BLaER1 treated with 17β-estradiol and CSF1 and Interleukin-3, amounts not matched to agents 10 nM and 100 nM (cell line): ENCODE measurements at regions not wholly inside any gene's neighbourhood (a gene's known extent, or its start where the extent isn't known, plus 50 kb on each side); places are given as distances from the start of the nearest gene placed in this dataset.

Experiments
- H3K27ac ChIP-seq, 11 experiments: shearing (Covaris generic); formaldehyde crosslinking; 2 replicates each; pipeline ENCODE4 v1.8.1; 2022
- H3K27me3 ChIP-seq, 11 experiments: shearing (Covaris generic); formaldehyde crosslinking; 2 replicates each; pipeline ENCODE4 v1.8.1; 2022
- H3K36me3 ChIP-seq, 11 experiments: shearing (Covaris generic); formaldehyde crosslinking; 2 replicates each; pipeline ENCODE4 v1.8.1; 2022
- H3K4me1 ChIP-seq, 10 experiments: shearing (Covaris generic); formaldehyde crosslinking; 2 replicates each; pipeline ENCODE4 v1.8.1; 2022
- H3K4me2 ChIP-seq, 11 experiments: shearing (Covaris generic); formaldehyde crosslinking; 2 replicates each; pipeline ENCODE4 v1.8.1; 2022
- H3K4me3 ChIP-seq, 10 experiments: shearing (Covaris generic); formaldehyde crosslinking; 2 replicates each; pipeline ENCODE4 v1.8.1; 2022
- H3K9ac ChIP-seq, 11 experiments: shearing (Covaris generic); formaldehyde crosslinking; 2 replicates each; pipeline ENCODE4 v1.8.1; 2022
- H3K9me3 ChIP-seq, 11 experiments: shearing (Covaris generic); formaldehyde crosslinking; replicated peaks in 1 of 11; 2 replicates each; pipeline ENCODE4 v1.8.1; 2022
- H4K20me1 ChIP-seq, 11 experiments: shearing (Covaris generic); formaldehyde crosslinking; 2 replicates each; pipeline ENCODE4 v1.8.1; 2022
- Cebpa-rat ChIP-seq, 11 experiments: shearing (Covaris generic); IDR thresholded peaks; 2 replicates each; pipeline ENCODE4 v1.8.1; 2022

DNA sequence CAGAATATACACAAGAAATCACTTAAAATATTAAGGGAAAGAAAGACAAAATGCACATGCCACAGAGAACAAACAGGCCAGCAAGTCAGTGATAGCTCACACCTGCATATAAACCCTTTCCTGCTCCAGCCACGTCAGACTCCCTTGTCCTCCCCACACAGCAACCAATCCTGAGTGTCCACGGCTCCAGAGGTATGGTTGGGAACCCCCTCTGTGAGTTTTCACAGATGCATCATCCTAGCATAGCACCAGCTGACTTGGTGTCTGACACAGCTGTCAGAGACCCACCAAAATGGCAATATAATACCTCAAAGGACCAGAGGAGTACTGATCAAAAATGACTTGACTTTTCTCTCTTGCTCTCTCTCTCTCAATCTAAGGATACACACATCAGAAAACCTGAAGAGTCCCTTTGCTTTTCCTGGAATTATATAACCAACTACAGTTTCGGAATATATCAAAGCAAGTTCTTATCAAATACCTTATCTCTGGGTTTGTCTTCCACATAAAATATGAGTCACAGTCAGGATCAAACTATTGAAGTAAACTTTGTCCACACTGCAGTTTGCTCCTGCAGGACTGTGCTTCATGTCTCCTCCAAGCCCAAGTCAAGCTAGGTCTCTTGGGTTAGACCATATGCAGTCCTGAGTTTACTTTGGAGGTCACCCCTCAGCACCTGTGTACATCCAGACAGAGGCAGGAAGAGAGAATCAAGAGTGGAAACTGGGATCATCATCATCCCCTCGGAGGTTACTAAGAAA, 187.1 kb upstream of the THBS1 start:
- H3K36me3 ChIP-seq: no peaks in the 10 kb centered on the region
- H3K27ac ChIP-seq: no peak overlapping the region
- H4K20me1 ChIP-seq: no peaks in the 10 kb centered on the region
- H3K9ac ChIP-seq: no peak overlapping the region
- H3K9me3 ChIP-seq: peaks cover 0 to 5% (median 0%) of the 10 kb centered on the region in 11 experiments; a peak in 1 of 22 replicates
- no peak overlapping the region; a peak in 1 of 22 replicates for H3K4me2 ChIP-seq
- H3K27me3 ChIP-seq: no peaks in the 10 kb centered on the region
- H3K4me3 ChIP-seq: no peak overlapping the region
- peaks cover 15 to 81% (median 19%) of the 10 kb centered on the region in 10 experiments for H3K4me1 ChIP-seq
- no peak for TF ChIP-seq Cebpa-rat (IDR thresholded peaks at IDR 0.05)

DNA sequence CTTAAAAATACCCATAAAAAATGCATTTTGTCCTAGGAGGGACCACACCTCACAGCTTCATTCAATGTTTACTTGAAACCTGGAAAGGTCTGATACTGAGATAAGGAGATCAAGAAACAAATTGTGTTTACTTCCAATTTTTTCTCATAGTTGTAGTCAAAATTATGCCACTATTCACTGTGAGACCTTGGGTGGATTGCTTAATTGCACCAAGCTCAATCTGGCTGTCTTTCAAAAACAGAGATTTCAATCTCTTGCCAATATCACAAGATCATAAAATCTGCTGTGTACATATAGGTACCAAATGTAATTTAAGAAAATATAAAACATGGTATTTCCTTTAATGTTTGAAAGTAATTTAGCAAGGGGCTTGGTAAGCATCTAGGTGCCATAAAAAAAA, 186.4 kb upstream of the THBS1 start:
- no peak overlapping the region for H3K4me3 ChIP-seq
- H3K9ac ChIP-seq: no peak overlapping the region
- H3K9me3 ChIP-seq: peaks cover 0 to 5% (median 0%) of the 10 kb centered on the region in 11 experiments; a peak in 1 of 22 replicates
- peak overlapping the region in 2 of 11 experiments; percentile 59 to 67; a peak in 2 of 22 replicates for H3K4me2 ChIP-seq
- H3K36me3 ChIP-seq: no peaks in the 10 kb centered on the region
- peaks cover 15 to 81% (median 19%) of the 10 kb centered on the region in 10 experiments for H3K4me1 ChIP-seq
- TF ChIP-seq Cebpa-rat (IDR thresholded peaks at IDR 0.05): no peak
- no peak overlapping the region for H3K27ac ChIP-seq
- H4K20me1 ChIP-seq: no peaks in the 10 kb centered on the region
- H3K27me3 ChIP-seq: no peaks in the 10 kb centered on the region

DNA sequence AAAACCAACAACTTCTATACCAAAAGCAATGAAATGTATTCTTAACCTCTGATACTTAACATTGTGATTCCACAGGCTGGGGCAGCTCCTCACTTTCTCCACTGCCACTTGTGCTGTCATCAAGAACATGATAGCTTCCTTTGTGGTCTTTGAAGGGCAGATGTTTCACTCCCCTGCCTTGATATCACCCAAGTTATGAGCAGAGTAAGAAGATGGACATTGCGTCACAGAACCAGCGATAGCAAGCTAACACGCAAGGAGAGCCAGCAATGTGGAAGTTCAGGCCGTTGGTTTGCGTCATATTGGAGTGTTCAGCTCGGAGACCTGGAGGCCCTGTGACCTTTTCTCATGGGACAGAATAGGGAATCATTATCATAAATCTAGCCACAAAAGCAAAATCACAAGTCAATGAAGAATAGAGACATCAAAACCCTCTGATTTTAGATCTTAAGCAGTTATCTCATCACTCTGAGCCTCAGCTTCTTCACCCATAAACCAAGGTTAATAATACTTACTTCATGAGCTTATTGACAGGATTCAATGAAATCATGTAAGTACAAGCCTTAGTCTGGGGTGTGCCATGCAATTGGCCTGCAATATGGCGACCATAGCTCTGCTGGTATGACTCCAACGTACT, 183.8 kb upstream of the THBS1 start:
- H3K36me3 ChIP-seq: no peaks in the 10 kb centered on the region
- no peaks in the 10 kb centered on the region for H4K20me1 ChIP-seq
- peak overlapping the region in 7 of 11 experiments; percentile 1 to 65 (median 35); a peak in 8 of 22 replicates for H3K27ac ChIP-seq
- no peak overlapping the region for H3K4me3 ChIP-seq
- peak; percentile 34 to 93 (median 64); a peak in 15 of 22 replicates for TF ChIP-seq Cebpa-rat (IDR thresholded peaks at IDR 0.05)
- H3K9me3 ChIP-seq: no peaks in the 10 kb centered on the region
- no peak overlapping the region for H3K9ac ChIP-seq
- peaks cover 15 to 59% (median 19%) of the 10 kb centered on the region in 10 experiments for H3K4me1 ChIP-seq
- no peaks in the 10 kb centered on the region for H3K27me3 ChIP-seq
- peak overlapping the region; percentile 5 to 67 (median 36) for H3K4me2 ChIP-seq

DNA sequence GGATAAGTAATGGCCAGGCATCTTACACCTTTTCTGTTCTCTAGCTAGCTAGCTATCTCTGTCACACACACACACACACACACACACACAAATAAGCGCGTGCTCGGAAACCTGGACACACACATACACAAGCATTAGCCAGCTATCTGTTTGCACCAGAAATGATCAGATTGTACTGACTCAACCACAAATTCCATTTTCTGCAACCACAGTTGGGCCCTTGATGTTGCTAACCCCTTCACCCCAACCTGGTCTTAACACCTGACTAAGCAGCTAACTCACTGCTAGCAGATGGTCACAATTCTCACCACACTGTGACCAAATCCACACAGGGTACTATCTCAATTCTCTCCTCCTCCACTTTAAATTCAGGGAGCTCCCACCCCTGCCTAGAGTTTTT, 183.0 kb upstream of the THBS1 start:
- peak overlapping the region in 6 of 11 experiments; percentile 14 to 65 (median 36); a peak in 5 of 22 replicates for H3K27ac ChIP-seq
- H3K4me1 ChIP-seq: peaks cover 15 to 53% (median 19%) of the 10 kb centered on the region in 10 experiments
- TF ChIP-seq Cebpa-rat (IDR thresholded peaks at IDR 0.05): no peak
- peak overlapping the region; percentile 5 to 67 (median 36); a peak in 15 of 22 replicates for H3K4me2 ChIP-seq
- H3K4me3 ChIP-seq: no peak overlapping the region
- H3K27me3 ChIP-seq: no peaks in the 10 kb centered on the region
- H3K36me3 ChIP-seq: no peaks in the 10 kb centered on the region
- no peak overlapping the region for H3K9ac ChIP-seq
- no peaks in the 10 kb centered on the region for H3K9me3 ChIP-seq
- no peaks in the 10 kb centered on the region for H4K20me1 ChIP-seq

DNA sequence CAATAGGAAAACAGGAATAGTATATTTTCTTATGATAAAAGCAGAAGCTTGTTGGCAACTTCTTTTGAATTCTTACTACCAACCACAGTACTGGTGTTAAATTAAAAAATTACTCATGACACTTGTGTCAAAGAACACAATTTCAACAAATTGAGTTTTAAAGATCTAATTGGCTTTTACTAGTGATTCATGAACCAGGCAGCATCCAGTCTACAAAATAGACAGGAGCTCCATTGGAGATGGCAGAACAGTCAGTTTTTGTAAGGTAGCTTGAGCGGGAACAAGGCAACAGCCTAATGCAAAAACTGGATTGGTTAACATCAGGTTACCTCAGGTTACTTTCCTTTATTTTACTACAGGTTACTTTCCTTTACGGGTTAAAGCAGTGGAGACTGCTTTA, 181.3 kb upstream of the THBS1 start:
- no peak for TF ChIP-seq Cebpa-rat (IDR thresholded peaks at IDR 0.05)
- Histone ChIP-seq H3K27ac (no peak overlapping the region), H3K4me1 (peaks cover 15 to 52% (median 19%) of the 10 kb centered on the region in 10 experiments), H3K9ac (no peak overlapping the region), H4K20me1 (no peaks in the 10 kb centered on the region), H3K9me3 (no peaks in the 10 kb centered on the region), H3K27me3 (no peaks in the 10 kb centered on the region), H3K4me2 (peak overlapping the region in 2 of 11 experiments; percentile 13 to 15; a peak in 1 of 22 replicates), H3K36me3 (no peaks in the 10 kb centered on the region), H3K4me3 (no peak overlapping the region)

DNA sequence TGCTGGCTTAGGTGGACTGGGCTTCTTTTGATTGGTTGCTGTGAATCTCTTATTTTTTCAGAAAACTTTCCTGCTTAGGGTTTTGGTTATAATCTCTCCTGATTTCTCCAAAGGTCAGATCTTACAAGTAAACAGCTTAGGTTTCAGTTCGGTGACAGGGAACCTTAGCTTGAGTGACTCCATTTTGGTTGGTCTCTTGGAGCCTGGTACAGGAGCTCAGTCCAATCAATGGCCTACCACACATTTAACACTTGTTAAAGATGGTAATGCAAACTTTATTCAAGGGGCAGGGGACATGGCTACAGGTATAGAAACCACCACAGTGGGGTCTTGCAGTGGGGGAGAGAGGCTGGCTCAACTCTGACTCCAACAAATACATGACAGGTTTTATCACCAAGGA, 180.9 kb upstream of the THBS1 start:
- Histone ChIP-seq H3K4me2 (no peak overlapping the region), H3K27ac (no peak overlapping the region), H3K4me3 (no peak overlapping the region), H3K9ac (no peak overlapping the region), H4K20me1 (no peaks in the 10 kb centered on the region), H3K4me1 (peaks cover 15 to 48% (median 19%) of the 10 kb centered on the region in 10 experiments), H3K27me3 (no peaks in the 10 kb centered on the region), H3K36me3 (no peaks in the 10 kb centered on the region), H3K9me3 (no peaks in the 10 kb centered on the region)
- no peak for TF ChIP-seq Cebpa-rat (IDR thresholded peaks at IDR 0.05)

DNA sequence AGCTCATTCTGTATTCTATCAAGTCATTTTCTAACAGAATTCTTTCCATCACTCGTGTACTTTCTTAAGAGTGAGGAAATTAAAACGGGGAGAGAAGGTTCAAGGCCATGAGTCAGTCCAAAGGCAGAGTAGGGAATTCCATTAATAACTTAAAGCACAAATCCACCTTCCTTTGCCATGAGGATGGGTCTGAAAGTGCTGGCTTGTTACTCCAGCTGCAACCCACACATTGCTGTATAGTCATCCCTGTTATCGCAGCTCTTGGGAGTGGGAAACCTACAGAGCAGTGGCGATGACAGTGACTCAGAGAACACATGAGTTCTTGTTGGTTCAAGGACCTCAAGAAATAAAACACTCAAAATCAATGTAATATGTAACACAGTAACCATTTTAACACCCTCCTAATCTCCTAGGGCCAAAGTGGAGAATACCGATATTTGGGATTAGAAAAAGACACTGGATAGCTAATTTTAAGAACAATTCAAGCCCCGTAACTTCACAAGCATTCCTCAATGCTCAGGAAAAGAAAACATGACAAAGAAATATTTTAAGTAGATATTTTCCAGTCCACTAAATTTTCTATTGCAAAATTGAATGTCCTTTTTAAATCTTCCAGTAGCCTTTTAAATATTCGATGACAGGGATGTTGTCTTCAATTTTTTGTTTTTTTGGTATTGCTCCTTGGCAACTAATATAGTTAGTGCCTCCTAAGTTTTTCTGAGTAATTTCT, 179.9 kb upstream of the THBS1 start:
- Histone ChIP-seq H3K27me3 (no peaks in the 10 kb centered on the region), H3K4me3 (no peak overlapping the region), H3K4me2 (no peak overlapping the region), H3K27ac (no peak overlapping the region), H3K9ac (no peak overlapping the region), H3K36me3 (no peaks in the 10 kb centered on the region), H3K9me3 (no peaks in the 10 kb centered on the region), H3K4me1 (peaks cover 15 to 38% (median 19%) of the 10 kb centered on the region in 10 experiments), H4K20me1 (no peaks in the 10 kb centered on the region)
- no peak for TF ChIP-seq Cebpa-rat (IDR thresholded peaks at IDR 0.05)

DNA sequence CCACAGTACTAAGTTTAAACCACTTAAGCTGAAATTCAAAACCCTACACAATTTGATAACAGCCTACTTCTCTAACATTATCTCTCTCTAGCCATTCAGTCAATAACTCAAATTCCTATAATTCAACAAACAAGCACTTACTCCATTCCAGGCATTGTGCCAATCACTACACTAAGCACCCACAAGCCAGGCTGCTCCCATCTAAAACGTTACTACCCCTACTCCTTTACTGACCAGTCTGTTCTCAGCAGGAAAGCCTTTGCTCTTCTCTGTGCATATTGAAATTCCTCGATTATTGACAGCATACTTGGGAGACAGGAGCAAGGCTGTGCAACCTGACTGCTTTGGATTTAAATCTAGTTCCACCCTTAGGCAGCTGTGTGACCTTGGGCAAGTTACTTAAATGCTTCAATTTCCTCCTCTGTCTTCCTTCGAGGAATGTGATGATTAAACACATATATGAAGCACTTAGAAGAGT, 177.2 kb upstream of the THBS1 start:
- Histone ChIP-seq H3K4me2 (no peak overlapping the region), H4K20me1 (no peaks in the 10 kb centered on the region), H3K36me3 (no peaks in the 10 kb centered on the region), H3K9ac (no peak overlapping the region), H3K9me3 (no peaks in the 10 kb centered on the region), H3K4me1 (peaks cover 0 to 21% (median 0%) of the 10 kb centered on the region in 10 experiments; a peak in 7 of 20 replicates), H3K4me3 (no peak overlapping the region), H3K27ac (no peak overlapping the region), H3K27me3 (no peaks in the 10 kb centered on the region)
- no peak for TF ChIP-seq Cebpa-rat (IDR thresholded peaks at IDR 0.05)

DNA sequence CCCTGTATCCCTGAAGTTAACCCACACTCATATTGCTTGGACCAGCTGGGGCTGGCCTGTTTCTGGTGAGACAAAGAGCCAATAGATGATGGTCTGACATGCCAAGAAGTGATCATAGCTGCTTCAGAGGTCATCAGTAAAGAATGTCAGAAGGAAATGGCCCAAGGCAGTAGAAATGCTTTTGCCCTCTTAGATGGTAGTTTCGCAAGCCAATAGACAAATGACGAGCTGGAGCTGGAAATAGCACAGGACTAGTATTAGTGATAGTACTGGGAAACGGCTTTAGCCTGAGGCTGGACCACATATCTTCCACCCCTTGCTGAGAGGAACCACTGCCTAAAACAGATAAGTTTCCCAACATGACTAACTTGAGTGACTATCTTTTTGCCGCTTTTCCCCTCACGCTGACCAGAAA, 176.1 kb upstream of the THBS1 start:
- TF ChIP-seq Cebpa-rat (IDR thresholded peaks at IDR 0.05): 0 out of 22 replicates have a peak, but pooled peaks of 1 of the 11 experiments have one; percentile 13
- H3K9ac ChIP-seq: no peak overlapping the region

More for the DNA sequence above, 176.1 kb upstream of the THBS1 start:
- H3K4me1 ChIP-seq: peaks cover 0 to 13% (median 0%) of the 10 kb centered on the region in 10 experiments; a peak in 7 of 20 replicates
- H4K20me1 ChIP-seq: no peaks in the 10 kb centered on the region
- H3K36me3 ChIP-seq: no peaks in the 10 kb centered on the region
- H3K27me3 ChIP-seq: no peaks in the 10 kb centered on the region
- peak overlapping the region in 2 of 11 experiments; percentile 18 to 22; a peak in 2 of 22 replicates for H3K4me2 ChIP-seq
- H3K27ac ChIP-seq: no peak overlapping the region
- H3K9me3 ChIP-seq: no peaks in the 10 kb centered on the region
- no peak overlapping the region for H3K4me3 ChIP-seq
